Liver (tissue), 8 donors: ENCODE measurements at regions not wholly inside any gene's neighbourhood (a gene's known extent, or its start where the extent isn't known, plus 50 kb on each side); places are given as distances from the start of the nearest gene placed in this dataset.

Experiments
- DNase-seq: peaks from one replicate; pipeline ENCODE4 v3.0.0-alpha.2; 2017; ENCODE audit warnings: low spot score
- H3K27ac ChIP-seq, 2 donors: one replicate each; pipeline ENCODE4 v1.7.0; 2013; ENCODE audit warnings: inconsistent platforms in 2 of 2, low read length in 2 of 2, control low read depth in 1 of 2, low read depth in 1 of 2, mild to moderate bottlenecking in 1 of 2
- H3K27me3 ChIP-seq, 4 donors: one replicate each; pipeline versions ENCODE4 v1.6.1 to v1.7.0; 2013; ENCODE audit warnings: low read length in 3 of 4, inconsistent platforms in 1 of 4, mild to moderate bottlenecking in 1 of 4, moderate library complexity in 1 of 4; ENCODE audit not compliant: control insufficient read depth in 4 of 4, insufficient read depth in 4 of 4
- H3K36me3 ChIP-seq, 4 donors: one replicate each; pipeline versions ENCODE4 v1.6.1 to v1.7.0; 2013; ENCODE audit warnings: low read length in 3 of 4, mild to moderate bottlenecking in 3 of 4, low read depth in 1 of 4, moderate library complexity in 1 of 4; ENCODE audit not compliant: control insufficient read depth in 4 of 4, insufficient read depth in 3 of 4
- H3K4me1 ChIP-seq, 4 donors: one replicate each; pipeline versions ENCODE4 v1.6.1 to v1.7.0; 2013; ENCODE audit warnings: low read length in 3 of 4, mild to moderate bottlenecking in 3 of 4, moderate library complexity in 1 of 4; ENCODE audit not compliant: control insufficient read depth in 4 of 4, insufficient read depth in 4 of 4
- H3K4me3 ChIP-seq, 3 donors: one replicate each; pipeline versions ENCODE4 v1.6.1 to v1.7.0; 2013; ENCODE audit warnings: low read length in 3 of 3, control low read depth in 1 of 3, low read depth in 1 of 3, mild to moderate bottlenecking in 1 of 3
- H3K9ac ChIP-seq, 2 donors: one replicate each; pipeline ENCODE4 v1.7.0; 2013; ENCODE audit warnings: low read length in 2 of 2, mild to moderate bottlenecking in 2 of 2, moderate library complexity in 2 of 2, control low read depth in 1 of 2, low read depth in 1 of 2
- H3K9me3 ChIP-seq, 4 donors: one replicate each; pipeline versions ENCODE4 v1.6.1 to v1.7.0; 2013; ENCODE audit warnings: low read length in 3 of 4; ENCODE audit not compliant: control insufficient read depth in 4 of 4
- EGR1 ChIP-seq, 2 donors: IDR thresholded peaks; 2 replicates each; pipeline ENCODE4 v1.6.1; 2016 to 2018; ENCODE audit warnings: antibody characterized with exemption in 2 of 2, low read depth in 2 of 2
- FOXA1 ChIP-seq: IDR thresholded peaks from 2 replicates; pipeline ENCODE4 v1.6.1; 2016; ENCODE audit warnings: antibody characterized with exemption
- FOXA2 ChIP-seq: IDR thresholded peaks from 2 replicates; pipeline ENCODE4 v1.6.1; 2016; ENCODE audit warnings: antibody characterized with exemption
- HNF4A ChIP-seq, 2 donors: conservative IDR thresholded peaks; 2 replicates each; pipeline ENCODE4 v1.6.1; 2016; ENCODE audit warnings: antibody characterized with exemption in 2 of 2, mild to moderate bottlenecking in 2 of 2
- HNF4G ChIP-seq: IDR thresholded peaks from 2 replicates; pipeline ENCODE4 v1.6.1; 2016; ENCODE audit warnings: antibody characterized with exemption
- NR2F2 ChIP-seq: IDR thresholded peaks from 2 replicates; pipeline ENCODE4 v1.6.1; 2016; ENCODE audit warnings: antibody characterized with exemption
- RAD21 ChIP-seq, 2 donors: IDR thresholded peaks; 2 replicates each; pipeline ENCODE4 v1.6.1; 2016; ENCODE audit warnings: antibody characterized with exemption in 2 of 2, mild to moderate bottlenecking in 2 of 2
- RXRA ChIP-seq, 2 donors: IDR thresholded peaks; 2 replicates each; pipeline ENCODE4 v1.6.1; 2017 to 2018; ENCODE audit warnings: antibody characterized with exemption in 2 of 2, mild to moderate bottlenecking in 1 of 2
- SP1 ChIP-seq: IDR thresholded peaks from 2 replicates; pipeline ENCODE4 v1.6.1; 2018; ENCODE audit warnings: antibody characterized with exemption, mild to moderate bottlenecking
- TAF1 ChIP-seq: conservative IDR thresholded peaks from 2 replicates; pipeline ENCODE4 v1.6.1; 2016; ENCODE audit warnings: antibody characterized with exemption, mild to moderate bottlenecking
- YY1 ChIP-seq: IDR thresholded peaks from 2 replicates; pipeline ENCODE4 v1.6.1; 2016; ENCODE audit warnings: antibody characterized with exemption, mild to moderate bottlenecking
- WGBS: extraction: QIAGEN DNeasy Blood & Tissue Kit; methylation state at CpG from one replicate; pipeline ENCODE4 v1.1.7; 2013; 5-methylcytosine and 5-hydroxymethylcytosine counted together
- TF ChIP-seq, protein P1 (sequence below): fragments of 150-350 bp; IDR thresholded peaks from 2 replicates; pipeline ENCODE4 v1.5.1; 2017; ENCODE audit warnings: improper control_type of control experiment, low read depth, low read length; ENCODE audit not compliant: missing input control
- TF ChIP-seq, protein P2 (sequence below): IDR thresholded peaks from 2 replicates; pipeline ENCODE4 v1.6.1; 2016; ENCODE audit warnings: antibody characterized with exemption
- TF ChIP-seq, protein P3 (sequence below): IDR thresholded peaks from 2 replicates; pipeline ENCODE4 v1.6.1; 2016; ENCODE audit warnings: antibody characterized with exemption
- TF ChIP-seq, protein P4 (sequence below): IDR thresholded peaks from 2 replicates; pipeline ENCODE4 v1.6.1; 2016; ENCODE audit warnings: antibody characterized with exemption
- TF ChIP-seq, protein P5 (sequence below): IDR thresholded peaks from 2 replicates; pipeline ENCODE4 v1.6.1; 2016; ENCODE audit warnings: antibody characterized with exemption, mild to moderate bottlenecking
- donor health status: healthy.
- donor health status: healthy.
- donor health status: healthy.
- donor health status: healthy.
- donor health status: healthy.

DNA sequence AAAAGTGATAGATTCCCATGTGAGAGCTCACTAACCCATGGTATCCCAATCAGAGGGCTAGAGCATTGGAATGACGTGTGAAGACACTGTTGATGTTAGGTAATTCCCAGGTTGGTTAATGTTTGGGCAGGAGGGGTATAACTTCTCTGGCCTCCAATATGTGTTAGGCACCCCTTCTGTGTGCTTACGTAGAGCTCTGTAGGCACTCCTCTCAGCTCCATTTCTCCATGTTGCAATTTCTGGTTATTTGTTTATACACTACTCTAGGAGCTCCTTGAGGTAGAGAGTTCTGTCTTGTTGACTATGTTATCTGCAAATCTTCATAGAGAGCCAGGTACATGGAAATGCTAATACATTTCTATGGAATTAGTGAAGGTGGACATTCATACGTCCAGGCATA lies 153.5 kb downstream of the RPIA start:
- H3K9me3 ChIP-seq, result peaks cover 0 to 4% (median 0%) of the 10 kb centered on the region in 4 donors
- no peak overlapping the region for H3K4me3 ChIP-seq
- TF ChIP-seq, protein P1, sequence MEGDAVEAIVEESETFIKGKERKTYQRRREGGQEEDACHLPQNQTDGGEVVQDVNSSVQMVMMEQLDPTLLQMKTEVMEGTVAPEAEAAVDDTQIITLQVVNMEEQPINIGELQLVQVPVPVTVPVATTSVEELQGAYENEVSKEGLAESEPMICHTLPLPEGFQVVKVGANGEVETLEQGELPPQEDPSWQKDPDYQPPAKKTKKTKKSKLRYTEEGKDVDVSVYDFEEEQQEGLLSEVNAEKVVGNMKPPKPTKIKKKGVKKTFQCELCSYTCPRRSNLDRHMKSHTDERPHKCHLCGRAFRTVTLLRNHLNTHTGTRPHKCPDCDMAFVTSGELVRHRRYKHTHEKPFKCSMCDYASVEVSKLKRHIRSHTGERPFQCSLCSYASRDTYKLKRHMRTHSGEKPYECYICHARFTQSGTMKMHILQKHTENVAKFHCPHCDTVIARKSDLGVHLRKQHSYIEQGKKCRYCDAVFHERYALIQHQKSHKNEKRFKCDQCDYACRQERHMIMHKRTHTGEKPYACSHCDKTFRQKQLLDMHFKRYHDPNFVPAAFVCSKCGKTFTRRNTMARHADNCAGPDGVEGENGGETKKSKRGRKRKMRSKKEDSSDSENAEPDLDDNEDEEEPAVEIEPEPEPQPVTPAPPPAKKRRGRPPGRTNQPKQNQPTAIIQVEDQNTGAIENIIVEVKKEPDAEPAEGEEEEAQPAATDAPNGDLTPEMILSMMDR, result no peak
- TF ChIP-seq, protein P2, sequence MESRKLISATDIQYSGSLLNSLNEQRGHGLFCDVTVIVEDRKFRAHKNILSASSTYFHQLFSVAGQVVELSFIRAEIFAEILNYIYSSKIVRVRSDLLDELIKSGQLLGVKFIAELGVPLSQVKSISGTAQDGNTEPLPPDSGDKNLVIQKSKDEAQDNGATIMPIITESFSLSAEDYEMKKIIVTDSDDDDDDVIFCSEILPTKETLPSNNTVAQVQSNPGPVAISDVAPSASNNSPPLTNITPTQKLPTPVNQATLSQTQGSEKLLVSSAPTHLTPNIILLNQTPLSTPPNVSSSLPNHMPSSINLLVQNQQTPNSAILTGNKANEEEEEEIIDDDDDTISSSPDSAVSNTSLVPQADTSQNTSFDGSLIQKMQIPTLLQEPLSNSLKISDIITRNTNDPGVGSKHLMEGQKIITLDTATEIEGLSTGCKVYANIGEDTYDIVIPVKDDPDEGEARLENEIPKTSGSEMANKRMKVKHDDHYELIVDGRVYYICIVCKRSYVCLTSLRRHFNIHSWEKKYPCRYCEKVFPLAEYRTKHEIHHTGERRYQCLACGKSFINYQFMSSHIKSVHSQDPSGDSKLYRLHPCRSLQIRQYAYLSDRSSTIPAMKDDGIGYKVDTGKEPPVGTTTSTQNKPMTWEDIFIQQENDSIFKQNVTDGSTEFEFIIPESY, result no peak
- no peak for TF ChIP-seq RXRA (IDR thresholded peaks at IDR 0.05)
- no peak for TF ChIP-seq HNF4G
- TF ChIP-seq HNF4A (conservative IDR thresholded peaks at IDR 0.05), result no peak
- no peak for TF ChIP-seq FOXA2
- TF ChIP-seq YY1, result no peak
- TF ChIP-seq TAF1, result no peak
- no peak for TF ChIP-seq FOXA1
- no peak for TF ChIP-seq EGR1 (IDR thresholded peaks at IDR 0.05; ENCODE audit: low read depth in 2 of 2)
- TF ChIP-seq RAD21 (IDR thresholded peaks at IDR 0.05), result no peak
- TF ChIP-seq SP1, result no peak
- TF ChIP-seq, protein P3, sequence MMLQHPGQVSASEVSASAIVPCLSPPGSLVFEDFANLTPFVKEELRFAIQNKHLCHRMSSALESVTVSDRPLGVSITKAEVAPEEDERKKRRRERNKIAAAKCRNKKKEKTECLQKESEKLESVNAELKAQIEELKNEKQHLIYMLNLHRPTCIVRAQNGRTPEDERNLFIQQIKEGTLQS, result no peak
- TF ChIP-seq, protein P4, sequence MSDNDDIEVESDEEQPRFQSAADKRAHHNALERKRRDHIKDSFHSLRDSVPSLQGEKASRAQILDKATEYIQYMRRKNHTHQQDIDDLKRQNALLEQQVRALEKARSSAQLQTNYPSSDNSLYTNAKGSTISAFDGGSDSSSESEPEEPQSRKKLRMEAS, result no peak
- TF ChIP-seq, protein P5, sequence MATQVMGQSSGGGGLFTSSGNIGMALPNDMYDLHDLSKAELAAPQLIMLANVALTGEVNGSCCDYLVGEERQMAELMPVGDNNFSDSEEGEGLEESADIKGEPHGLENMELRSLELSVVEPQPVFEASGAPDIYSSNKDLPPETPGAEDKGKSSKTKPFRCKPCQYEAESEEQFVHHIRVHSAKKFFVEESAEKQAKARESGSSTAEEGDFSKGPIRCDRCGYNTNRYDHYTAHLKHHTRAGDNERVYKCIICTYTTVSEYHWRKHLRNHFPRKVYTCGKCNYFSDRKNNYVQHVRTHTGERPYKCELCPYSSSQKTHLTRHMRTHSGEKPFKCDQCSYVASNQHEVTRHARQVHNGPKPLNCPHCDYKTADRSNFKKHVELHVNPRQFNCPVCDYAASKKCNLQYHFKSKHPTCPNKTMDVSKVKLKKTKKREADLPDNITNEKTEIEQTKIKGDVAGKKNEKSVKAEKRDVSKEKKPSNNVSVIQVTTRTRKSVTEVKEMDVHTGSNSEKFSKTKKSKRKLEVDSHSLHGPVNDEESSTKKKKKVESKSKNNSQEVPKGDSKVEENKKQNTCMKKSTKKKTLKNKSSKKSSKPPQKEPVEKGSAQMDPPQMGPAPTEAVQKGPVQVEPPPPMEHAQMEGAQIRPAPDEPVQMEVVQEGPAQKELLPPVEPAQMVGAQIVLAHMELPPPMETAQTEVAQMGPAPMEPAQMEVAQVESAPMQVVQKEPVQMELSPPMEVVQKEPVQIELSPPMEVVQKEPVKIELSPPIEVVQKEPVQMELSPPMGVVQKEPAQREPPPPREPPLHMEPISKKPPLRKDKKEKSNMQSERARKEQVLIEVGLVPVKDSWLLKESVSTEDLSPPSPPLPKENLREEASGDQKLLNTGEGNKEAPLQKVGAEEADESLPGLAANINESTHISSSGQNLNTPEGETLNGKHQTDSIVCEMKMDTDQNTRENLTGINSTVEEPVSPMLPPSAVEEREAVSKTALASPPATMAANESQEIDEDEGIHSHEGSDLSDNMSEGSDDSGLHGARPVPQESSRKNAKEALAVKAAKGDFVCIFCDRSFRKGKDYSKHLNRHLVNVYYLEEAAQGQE, result no peak
- no peak for TF ChIP-seq NR2F2
- H3K4me1 ChIP-seq, result no peaks in the 10 kb centered on the region
- no peak overlapping the region for H3K9ac ChIP-seq
- H3K27ac ChIP-seq, result no peak overlapping the region
- DNase-seq, result no peak
- no peaks in the 10 kb centered on the region for H3K36me3 ChIP-seq
- H3K27me3 ChIP-seq, result peaks cover 0 to 9% (median 2%) of the 10 kb centered on the region in 4 donors
- WGBS, result 76% methylated on average over 3 of the region's 3 CpGs
